Caco-2 (cell line): ENCODE measurements at regions not wholly inside any gene's neighbourhood (a gene's known extent, or its start where the extent isn't known, plus 50 kb on each side); places are given as distances from the start of the nearest gene placed in this dataset.
"Not testable (repeated sequence)": the region's sequence is repeated elsewhere in the genome, so short reads cannot be mapped to it uniquely, and the experiment has no call there.

Experiments used
- BruUV-seq: library from RNA; stranded (reverse); fragments of 400-500 nt; replicated peaks from 2 replicates; lab custom pipeline; 2021; lab: Mats Ljungman, UMichigan
- CTCF ChIA-PET: fragments of 300-600 bp; sonication (Branson Sonifier 250); formaldehyde crosslinking; loops from one replicate; lab custom pipeline; 2022; ENCODE audit warnings: antibody characterized with exemption; lab: Charles Lee
- POLR2A ChIA-PET: fragments of 300-600 bp; sonication (Branson Sonifier 250); formaldehyde crosslinking; loops from one replicate; lab custom pipeline; 2022; ENCODE audit warnings: antibody characterized with exemption; lab: Charles Lee
- DNase-seq, 2 experiments: peaks; one replicate each; pipeline versions ENCODE4 v3.0.0 to v3.0.0-alpha.2; 2020 to 2022
- H3K27me3 ChIP-seq: replicated peaks from 2 replicates; pipeline ENCODE4 v1.6.0; 2011; ENCODE audit warnings: low read length; ENCODE audit not compliant: control insufficient read depth, insufficient read depth
- H3K36me3 ChIP-seq: 2 replicates; pipeline ENCODE4 v1.5.1; 2011; ENCODE audit warnings: low read length; ENCODE audit not compliant: control insufficient read depth, insufficient read depth
- H3K4me1 ChIP-seq: fragments of 250-450 bp; sonication (Bioruptor Pico); 2 replicates; pipeline ENCODE4 v1.5.1; 2020; ENCODE audit warnings: mild to moderate bottlenecking
- H3K4me3 ChIP-seq: 2 replicates; pipeline ENCODE4 v1.5.1; 2011; ENCODE audit warnings: low read depth, mild to moderate bottlenecking, control low read depth, low read length
- H3K9me3 ChIP-seq: fragments of 250-450 bp; sonication (Bioruptor Pico); 2 replicates; pipeline ENCODE4 v1.5.1; 2020; ENCODE audit warnings: mild to moderate bottlenecking, moderate library complexity
- H3K27ac Mint-ChIP-seq: one replicate; pipeline ENCODE4 v1.8.0; 2022; ENCODE audit warnings: mixed read lengths; ENCODE audit not compliant: unreplicated experiment
- H3K27me3 Mint-ChIP-seq: one replicate; pipeline ENCODE4 v1.8.0; 2022; ENCODE audit warnings: mixed read lengths; ENCODE audit not compliant: insufficient read depth, unreplicated experiment
- H3K36me3 Mint-ChIP-seq: one replicate; pipeline ENCODE4 v1.8.0; 2022; ENCODE audit warnings: mild to moderate bottlenecking, mixed read lengths; ENCODE audit not compliant: insufficient read depth, unreplicated experiment
- H3K4me1 Mint-ChIP-seq: one replicate; pipeline ENCODE4 v1.8.0; 2022; ENCODE audit warnings: low read depth, mixed read lengths; ENCODE audit not compliant: unreplicated experiment
- H3K4me3 Mint-ChIP-seq: one replicate; pipeline ENCODE4 v1.8.0; 2022; ENCODE audit warnings: mild to moderate bottlenecking, moderate library complexity, mixed read lengths; ENCODE audit not compliant: unreplicated experiment
- H3K9me3 Mint-ChIP-seq: one replicate; pipeline ENCODE4 v1.8.0; 2022; ENCODE audit warnings: mixed read lengths; ENCODE audit not compliant: unreplicated experiment
- intact Hi-C: fragments of 100-400 bp; cut with micrococcal nuclease; formaldehyde crosslinking; loops from one replicate; pipeline ENCODE4 v1.10.0; 2022; ENCODE audit not compliant: unreplicated experiment
- TF ChIP-seq, protein P1 (sequence below), 2 experiments: fragments of 200-600 bp in 1 of 2; IDR thresholded peaks; 1 replicate in 1 of 2; 2 replicates in 1 of 2; pipeline versions ENCODE4 v1.5.1 to v1.8.0; 2011 to 2022; ENCODE audit warnings: antibody characterized with exemption in 1 of 2, control low read depth in 1 of 2, inconsistent platforms in 1 of 2, low read depth in 1 of 2, low read length in 1 of 2, mild to moderate bottlenecking in 1 of 2, moderate library complexity in 1 of 2; ENCODE audit not compliant: insufficient read depth in 1 of 2, severe bottlenecking in 1 of 2, unreplicated experiment in 1 of 2

DNA sequence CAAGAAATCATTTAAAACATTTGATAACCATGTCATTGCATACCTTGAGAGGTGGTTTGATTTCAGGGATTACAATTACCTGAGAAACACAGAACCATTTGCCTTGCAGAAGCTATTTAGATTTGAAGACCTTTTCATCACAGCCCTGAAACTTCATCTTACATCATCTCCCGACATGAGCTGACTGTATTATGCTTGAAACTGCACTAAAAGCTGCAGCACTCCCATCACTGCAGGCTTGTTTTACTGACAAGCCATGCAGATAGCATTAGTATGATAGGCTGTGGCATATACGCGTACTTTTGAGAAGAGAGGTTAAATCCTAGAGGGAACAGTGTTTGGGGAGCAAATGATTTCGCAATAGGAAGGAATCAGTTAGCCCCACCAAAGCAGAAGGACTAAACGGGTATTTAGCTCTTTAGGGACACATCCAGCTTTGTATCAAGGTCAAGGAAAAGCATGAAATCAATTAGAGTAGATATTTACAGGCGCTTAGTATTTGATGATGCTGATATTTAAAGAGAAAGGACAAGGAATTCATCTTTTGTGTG is 133.2 kb upstream of the DIAPH2 start:
- no peaks in the 10 kb centered on the region for H3K4me1 ChIP-seq
- Mint-ChIP-seq H3K9me3 (no peaks in the 10 kb centered on the region), H3K36me3 (no peaks in the 10 kb centered on the region), H3K27me3 (peaks cover 3% of the 10 kb centered on the region), H3K27ac (no peak overlapping the region), H3K4me3 (no peak overlapping the region), H3K4me1 (no peaks in the 10 kb centered on the region)
- POLR2A ChIA-PET, result no interaction called here
- TF ChIP-seq, protein P1, sequence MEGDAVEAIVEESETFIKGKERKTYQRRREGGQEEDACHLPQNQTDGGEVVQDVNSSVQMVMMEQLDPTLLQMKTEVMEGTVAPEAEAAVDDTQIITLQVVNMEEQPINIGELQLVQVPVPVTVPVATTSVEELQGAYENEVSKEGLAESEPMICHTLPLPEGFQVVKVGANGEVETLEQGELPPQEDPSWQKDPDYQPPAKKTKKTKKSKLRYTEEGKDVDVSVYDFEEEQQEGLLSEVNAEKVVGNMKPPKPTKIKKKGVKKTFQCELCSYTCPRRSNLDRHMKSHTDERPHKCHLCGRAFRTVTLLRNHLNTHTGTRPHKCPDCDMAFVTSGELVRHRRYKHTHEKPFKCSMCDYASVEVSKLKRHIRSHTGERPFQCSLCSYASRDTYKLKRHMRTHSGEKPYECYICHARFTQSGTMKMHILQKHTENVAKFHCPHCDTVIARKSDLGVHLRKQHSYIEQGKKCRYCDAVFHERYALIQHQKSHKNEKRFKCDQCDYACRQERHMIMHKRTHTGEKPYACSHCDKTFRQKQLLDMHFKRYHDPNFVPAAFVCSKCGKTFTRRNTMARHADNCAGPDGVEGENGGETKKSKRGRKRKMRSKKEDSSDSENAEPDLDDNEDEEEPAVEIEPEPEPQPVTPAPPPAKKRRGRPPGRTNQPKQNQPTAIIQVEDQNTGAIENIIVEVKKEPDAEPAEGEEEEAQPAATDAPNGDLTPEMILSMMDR (IDR thresholded peaks at IDR 0.05; ENCODE audit: insufficient read depth in 1 of 2, low read depth in 1 of 2, low read length in 1 of 2, severe bottlenecking in 1 of 2, unreplicated experiment in 1 of 2), result no peak
- intact Hi-C loops, result no loop called here
- no peaks in the 10 kb centered on the region for H3K27me3 ChIP-seq
- H3K36me3 ChIP-seq, result no peaks in the 10 kb centered on the region
- BruUV-seq, result no TSS peak
- no peak overlapping the region for H3K4me3 ChIP-seq
- H3K9me3 ChIP-seq, result no peaks in the 10 kb centered on the region
- DNase-seq, result no peak
- CTCF ChIA-PET, result no interaction called here

DNA sequence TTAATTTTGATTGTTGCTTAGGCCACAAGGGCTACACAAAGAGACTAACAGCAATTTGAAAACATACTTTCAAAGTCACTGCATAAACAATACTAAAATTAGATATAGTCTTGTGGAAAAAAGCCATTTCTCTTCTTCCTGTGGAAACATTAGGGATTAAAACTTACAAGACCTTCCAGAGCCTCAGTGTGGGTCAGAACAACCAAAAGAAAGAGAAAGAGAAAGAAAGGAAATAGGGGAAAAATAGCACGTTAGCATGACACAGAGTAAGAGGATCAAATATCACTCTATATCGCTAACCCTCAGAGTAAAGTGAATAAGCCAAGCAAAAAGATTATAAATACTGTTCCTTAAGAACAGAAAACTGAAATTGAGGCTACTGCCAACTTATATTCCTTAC is 127.8 kb upstream of the DIAPH2 start:
- H3K27me3 ChIP-seq, result no peaks in the 10 kb centered on the region
- intact Hi-C loops, result no loop called here
- BruUV-seq, result no TSS peak

DNA sequence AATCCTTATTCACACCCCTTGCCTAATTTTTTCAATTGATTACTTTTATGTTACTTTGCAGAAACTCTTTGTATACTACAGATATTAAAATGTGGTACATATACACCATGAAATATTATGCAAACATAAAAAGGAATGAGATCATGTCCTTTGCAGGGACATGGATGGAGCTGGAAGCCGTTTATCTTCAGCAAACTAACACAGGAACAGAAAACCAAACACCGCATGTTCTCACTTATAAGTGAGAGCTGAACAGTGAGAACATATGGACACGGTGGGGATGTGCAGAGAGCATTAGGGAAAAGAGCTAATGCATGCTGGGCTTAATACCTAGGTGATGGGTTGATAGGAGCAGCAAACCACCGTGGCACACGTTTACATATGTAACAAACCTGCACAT is 123.5 kb upstream of the DIAPH2 start:
- H3K4me3 ChIP-seq, H3K9me3 ChIP-seq, H3K4me1 Mint-ChIP-seq, DNase-seq, H3K9me3 Mint-ChIP-seq, H3K27ac Mint-ChIP-seq, H3K27me3 Mint-ChIP-seq, H3K4me1 ChIP-seq, intact Hi-C loops, CTCF ChIA-PET, H3K36me3 ChIP-seq, H3K36me3 Mint-ChIP-seq, BruUV-seq, H3K27me3 ChIP-seq, POLR2A ChIA-PET, H3K4me3 Mint-ChIP-seq: not testable (repeated sequence)

More for the DNA sequence above, 127.8 kb upstream of the DIAPH2 start:
- Mint-ChIP-seq H3K4me3 (no peak overlapping the region), H3K4me1 (no peaks in the 10 kb centered on the region), H3K27ac (no peak overlapping the region), H3K36me3 (no peaks in the 10 kb centered on the region), H3K27me3 (peaks cover 5% of the 10 kb centered on the region), H3K9me3 (no peaks in the 10 kb centered on the region)
- no peaks in the 10 kb centered on the region for H3K9me3 ChIP-seq
- H3K4me3 ChIP-seq, result no peak overlapping the region
- TF ChIP-seq, protein P1 (IDR thresholded peaks at IDR 0.05; ENCODE audit: insufficient read depth in 1 of 2, low read depth in 1 of 2, low read length in 1 of 2, severe bottlenecking in 1 of 2, unreplicated experiment in 1 of 2), result no peak
- H3K36me3 ChIP-seq, result no peaks in the 10 kb centered on the region
- ChIA-PET POLR2A (no interaction called here), CTCF (no interaction called here)
- no peak for DNase-seq
- H3K4me1 ChIP-seq, result no peaks in the 10 kb centered on the region
